ENCODE measurements at regions not wholly inside any gene's neighbourhood (a gene's known extent, or its start where the extent isn't known, plus 50 kb on each side); places are given as distances from the start of the nearest gene placed in this dataset.

DNA sequence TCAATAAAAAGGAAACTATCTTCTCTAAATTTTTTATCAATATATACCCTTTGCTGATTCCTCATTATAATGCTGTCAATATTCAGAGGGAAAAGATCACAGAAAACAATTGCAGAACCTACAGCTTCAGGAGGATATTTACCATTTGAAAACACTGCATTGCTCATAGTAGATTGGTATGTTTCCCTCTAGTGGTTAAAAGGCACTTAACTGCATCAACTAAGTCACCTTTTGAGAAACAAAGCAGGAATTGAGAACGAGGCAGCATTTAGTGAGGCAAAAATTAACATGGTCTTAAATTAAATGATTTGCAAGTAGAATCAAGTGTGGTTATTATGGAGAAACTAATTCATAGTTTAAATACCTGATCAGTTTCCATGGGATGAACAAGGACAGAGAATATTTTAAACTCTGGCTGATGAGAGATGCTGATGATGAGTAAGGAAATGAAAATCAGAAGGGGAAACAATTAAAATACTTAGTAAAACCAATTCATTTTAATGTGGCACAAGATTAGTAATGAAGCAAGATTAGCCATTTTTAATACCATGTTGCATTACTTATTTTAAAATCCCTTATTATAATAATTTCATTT, 642.1 kb downstream of the EPHA7 start:
- Histone ChIP-seq H3K27me3 (ENCODE audit: control insufficient read depth in 2 of 2, insufficient read depth in 2 of 2, low read length in 2 of 2) (no peaks in the 10 kb centered on the region), H3K9ac (ENCODE audit: insufficient read depth, low read length, poor library complexity, severe bottlenecking) (no peak overlapping the region), H3K4me1 (ENCODE audit: control insufficient read depth in 1 of 2, insufficient read depth in 2 of 2, low read length in 2 of 2) (no peaks in the 10 kb centered on the region), H4K20me1 (ENCODE audit: insufficient read depth, low read length) (no peaks in the 10 kb centered on the region), H3K4me2 (replicated peaks; ENCODE audit: extremely low read depth, low read length, poor library complexity, severe bottlenecking) (no peak overlapping the region), H3K4me3 (replicated peaks in 1 of 3; ENCODE audit: low read depth in 2 of 3, low read length in 3 of 3) (no peak overlapping the region), H3K9me3 (replicated peaks in 1 of 2; ENCODE audit: control insufficient read depth in 1 of 2, insufficient read depth in 1 of 2, low read length in 2 of 2) (no peaks in the 10 kb centered on the region), H3K79me2 (ENCODE audit: insufficient read depth, low read length) (no peaks in the 10 kb centered on the region), H2AFZ (ENCODE audit: insufficient read depth, low read depth, low read length, poor library complexity, severe bottlenecking) (no peak overlapping the region), H3K36me3 (replicated peaks in 1 of 2; ENCODE audit: control insufficient read depth in 1 of 2, insufficient read depth in 2 of 2, low read length in 2 of 2) (no peaks in the 10 kb centered on the region), H3K27ac (ENCODE audit: low read depth in 1 of 2, low read length in 2 of 2) (no peak overlapping the region)
- intact Hi-C loops (cut with micrococcal nuclease): no loop called here
- Mint-ChIP-seq H3K9me3 (no peaks in the 10 kb centered on the region), H3K27me3 (ENCODE audit: low read depth in 3 of 3) (peaks cover 0 to 2% (median 0%) of the 10 kb centered on the region in 3 donors), H3K4me1 (no peaks in the 10 kb centered on the region), H3K27ac (no peak overlapping the region), H3K4me3 (no peak overlapping the region), H3K36me3 (no peaks in the 10 kb centered on the region)
- TF ChIP-seq, protein P1, sequence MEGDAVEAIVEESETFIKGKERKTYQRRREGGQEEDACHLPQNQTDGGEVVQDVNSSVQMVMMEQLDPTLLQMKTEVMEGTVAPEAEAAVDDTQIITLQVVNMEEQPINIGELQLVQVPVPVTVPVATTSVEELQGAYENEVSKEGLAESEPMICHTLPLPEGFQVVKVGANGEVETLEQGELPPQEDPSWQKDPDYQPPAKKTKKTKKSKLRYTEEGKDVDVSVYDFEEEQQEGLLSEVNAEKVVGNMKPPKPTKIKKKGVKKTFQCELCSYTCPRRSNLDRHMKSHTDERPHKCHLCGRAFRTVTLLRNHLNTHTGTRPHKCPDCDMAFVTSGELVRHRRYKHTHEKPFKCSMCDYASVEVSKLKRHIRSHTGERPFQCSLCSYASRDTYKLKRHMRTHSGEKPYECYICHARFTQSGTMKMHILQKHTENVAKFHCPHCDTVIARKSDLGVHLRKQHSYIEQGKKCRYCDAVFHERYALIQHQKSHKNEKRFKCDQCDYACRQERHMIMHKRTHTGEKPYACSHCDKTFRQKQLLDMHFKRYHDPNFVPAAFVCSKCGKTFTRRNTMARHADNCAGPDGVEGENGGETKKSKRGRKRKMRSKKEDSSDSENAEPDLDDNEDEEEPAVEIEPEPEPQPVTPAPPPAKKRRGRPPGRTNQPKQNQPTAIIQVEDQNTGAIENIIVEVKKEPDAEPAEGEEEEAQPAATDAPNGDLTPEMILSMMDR (IDR thresholded peaks at IDR 0.05): peak; percentile 21
- no peak for DNase-seq
- WGBS (ENCODE audit: insufficient coverage): no CpG with 5 or more reads among the region's 1 CpG

DNA sequence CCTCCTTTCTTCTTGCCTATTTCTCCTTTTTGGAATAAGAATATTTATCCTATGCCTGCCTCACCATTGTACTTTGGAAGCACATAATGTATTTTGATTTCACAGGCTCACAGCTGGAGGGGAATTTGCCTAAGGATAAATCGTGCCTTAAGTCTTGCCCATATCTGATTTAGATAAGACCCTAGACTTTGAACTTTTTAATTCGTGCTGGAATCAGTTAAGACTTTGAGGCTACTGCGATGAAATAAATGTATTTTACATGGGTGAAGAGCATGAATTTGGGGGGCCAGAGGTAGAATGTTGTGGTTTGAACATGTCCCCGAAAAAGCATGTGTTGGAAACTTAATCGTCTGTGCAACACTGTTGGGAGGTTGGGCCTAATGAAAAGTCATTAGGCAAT, 648.8 kb downstream of the EPHA7 start:
- peaks cover 0 to 2% (median 2%) of the 10 kb centered on the region in 3 donors for H3K27me3 Mint-ChIP-seq (ENCODE audit: low read depth in 3 of 3)
- H3K27ac ChIP-seq (ENCODE audit: low read depth in 1 of 2, low read length in 2 of 2): no peak overlapping the region
- no peaks in the 10 kb centered on the region for H3K36me3 Mint-ChIP-seq
- DNase-seq: no peak
- H3K9me3 Mint-ChIP-seq: peaks cover 0 to 4% (median 0%) of the 10 kb centered on the region in 7 donors
- H4K20me1 ChIP-seq (ENCODE audit: insufficient read depth, low read length): no peaks in the 10 kb centered on the region
- H3K4me3 ChIP-seq (replicated peaks in 1 of 3; ENCODE audit: low read depth in 2 of 3, low read length in 3 of 3): no peak overlapping the region
- no peaks in the 10 kb centered on the region for H3K79me2 ChIP-seq (ENCODE audit: insufficient read depth, low read length)
- H3K4me1 ChIP-seq (ENCODE audit: control insufficient read depth in 1 of 2, insufficient read depth in 2 of 2, low read length in 2 of 2): no peaks in the 10 kb centered on the region
- H2AFZ ChIP-seq (ENCODE audit: insufficient read depth, low read depth, low read length, poor library complexity, severe bottlenecking): no peak overlapping the region
- TF ChIP-seq, protein P1 (IDR thresholded peaks at IDR 0.05): no peak
- no peaks in the 10 kb centered on the region for H3K4me1 Mint-ChIP-seq
- intact Hi-C loops (cut with micrococcal nuclease): no loop called here
- H3K9ac ChIP-seq (ENCODE audit: insufficient read depth, low read length, poor library complexity, severe bottlenecking): no peak overlapping the region
- H3K4me3 Mint-ChIP-seq: no peak overlapping the region
- no peak overlapping the region for H3K4me2 ChIP-seq (replicated peaks; ENCODE audit: extremely low read depth, low read length, poor library complexity, severe bottlenecking)
- H3K27ac Mint-ChIP-seq: no peak overlapping the region
- no peaks in the 10 kb centered on the region for H3K27me3 ChIP-seq (ENCODE audit: control insufficient read depth in 2 of 2, insufficient read depth in 2 of 2, low read length in 2 of 2)
- WGBS (ENCODE audit: insufficient coverage): 88% methylated on average over 5 of the region's 5 CpGs
- no peaks in the 10 kb centered on the region for H3K36me3 ChIP-seq (replicated peaks in 1 of 2; ENCODE audit: control insufficient read depth in 1 of 2, insufficient read depth in 2 of 2, low read length in 2 of 2)
- H3K9me3 ChIP-seq (replicated peaks in 1 of 2; ENCODE audit: control insufficient read depth in 1 of 2, insufficient read depth in 1 of 2, low read length in 2 of 2): no peaks in the 10 kb centered on the region
